K562 (cell line): ENCODE measurements at regions not wholly inside any gene's neighbourhood (a gene's known extent, or its start where the extent isn't known, plus 50 kb on each side); places are given as distances from the start of the nearest gene placed in this dataset.

Source experiments
- EZH2 ChIP-seq: IDR thresholded peaks from 2 replicates; pipeline ENCODE4 v1.6.1; 2012; ENCODE audit warnings: low read depth, mild to moderate bottlenecking, inconsistent platforms, low read length, borderline replicate concordance
- GABPA ChIP-seq: fragments of 200-800 bp; sonication (Bioruptor generic); conservative IDR thresholded peaks from 2 replicates; pipeline ENCODE4 v1.6.1; 2016; ENCODE audit warnings: low read depth, missing genetic modification characterization, missing compliant biosample characterization
- JUNB ChIP-seq: fragments of 450-650 bp; formaldehyde crosslinking; conservative IDR thresholded peaks from 2 replicates; pipeline ENCODE4 v1.4.0; 2020; ENCODE audit warnings: mild to moderate bottlenecking
- MYC ChIP-seq, 2 experiments: fragments of 250-450 bp in 1 of 2; sonication (Bioruptor Pico) in 1 of 2; IDR thresholded peaks; 2 replicates each; pipeline versions ENCODE4 v1.5.1 to v1.6.1; 2012 to 2021; ENCODE audit warnings: low read depth in 2 of 2, borderline replicate concordance in 1 of 2, improper control_type of control experiment in 1 of 2, low read length in 1 of 2, mild to moderate bottlenecking in 1 of 2, moderate library complexity in 1 of 2
- TF ChIP-seq, protein P1 (sequence below): sonication (generic); formaldehyde crosslinking; IDR thresholded peaks from 2 replicates; pipeline ENCODE4 v1.8.1; 2023; ENCODE audit warnings: mild to moderate bottlenecking, missing genetic modification reagents
- TF ChIP-seq, protein P2 (sequence below): sonication (generic); formaldehyde crosslinking; IDR thresholded peaks from 2 replicates; pipeline ENCODE4 v1.8.1; 2022; ENCODE audit warnings: missing genetic modification reagents
- TF ChIP-seq, protein P3 (sequence below): sonication (generic); formaldehyde crosslinking; IDR thresholded peaks from 2 replicates; pipeline ENCODE4 v1.9.0; 2022; ENCODE audit warnings: mild to moderate bottlenecking, missing genetic modification reagents

DNA sequence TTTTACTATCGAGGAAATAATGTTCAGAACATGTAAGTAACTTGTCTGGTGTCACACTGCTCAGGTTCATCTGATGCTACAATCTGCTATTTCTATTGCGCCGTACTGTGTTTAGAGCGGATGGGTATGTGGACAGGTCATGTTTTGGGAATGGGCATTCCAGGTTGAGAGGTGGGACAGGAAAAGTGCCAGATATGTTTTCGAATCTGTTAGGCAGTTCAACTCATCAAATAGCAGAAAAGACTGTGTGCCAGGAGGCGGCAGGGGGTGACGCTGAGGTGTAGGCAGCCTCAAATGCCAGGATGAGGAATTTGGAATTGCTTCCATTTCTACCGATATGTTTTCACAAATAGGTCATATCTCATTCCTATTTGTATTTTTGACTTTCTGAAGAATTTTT, 123.8 kb downstream of the HRH4 start:
- TF ChIP-seq, protein P1, sequence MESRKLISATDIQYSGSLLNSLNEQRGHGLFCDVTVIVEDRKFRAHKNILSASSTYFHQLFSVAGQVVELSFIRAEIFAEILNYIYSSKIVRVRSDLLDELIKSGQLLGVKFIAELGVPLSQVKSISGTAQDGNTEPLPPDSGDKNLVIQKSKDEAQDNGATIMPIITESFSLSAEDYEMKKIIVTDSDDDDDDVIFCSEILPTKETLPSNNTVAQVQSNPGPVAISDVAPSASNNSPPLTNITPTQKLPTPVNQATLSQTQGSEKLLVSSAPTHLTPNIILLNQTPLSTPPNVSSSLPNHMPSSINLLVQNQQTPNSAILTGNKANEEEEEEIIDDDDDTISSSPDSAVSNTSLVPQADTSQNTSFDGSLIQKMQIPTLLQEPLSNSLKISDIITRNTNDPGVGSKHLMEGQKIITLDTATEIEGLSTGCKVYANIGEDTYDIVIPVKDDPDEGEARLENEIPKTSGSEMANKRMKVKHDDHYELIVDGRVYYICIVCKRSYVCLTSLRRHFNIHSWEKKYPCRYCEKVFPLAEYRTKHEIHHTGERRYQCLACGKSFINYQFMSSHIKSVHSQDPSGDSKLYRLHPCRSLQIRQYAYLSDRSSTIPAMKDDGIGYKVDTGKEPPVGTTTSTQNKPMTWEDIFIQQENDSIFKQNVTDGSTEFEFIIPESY: no peak
- TF ChIP-seq, protein P2, sequence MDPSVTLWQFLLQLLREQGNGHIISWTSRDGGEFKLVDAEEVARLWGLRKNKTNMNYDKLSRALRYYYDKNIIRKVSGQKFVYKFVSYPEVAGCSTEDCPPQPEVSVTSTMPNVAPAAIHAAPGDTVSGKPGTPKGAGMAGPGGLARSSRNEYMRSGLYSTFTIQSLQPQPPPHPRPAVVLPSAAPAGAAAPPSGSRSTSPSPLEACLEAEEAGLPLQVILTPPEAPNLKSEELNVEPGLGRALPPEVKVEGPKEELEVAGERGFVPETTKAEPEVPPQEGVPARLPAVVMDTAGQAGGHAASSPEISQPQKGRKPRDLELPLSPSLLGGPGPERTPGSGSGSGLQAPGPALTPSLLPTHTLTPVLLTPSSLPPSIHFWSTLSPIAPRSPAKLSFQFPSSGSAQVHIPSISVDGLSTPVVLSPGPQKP: no peak
- no peak for TF ChIP-seq GABPA (tag)
- TF ChIP-seq JUNB (CRISPR knock-in tag): no peak
- TF ChIP-seq EZH2: no peak
- TF ChIP-seq, protein P3, sequence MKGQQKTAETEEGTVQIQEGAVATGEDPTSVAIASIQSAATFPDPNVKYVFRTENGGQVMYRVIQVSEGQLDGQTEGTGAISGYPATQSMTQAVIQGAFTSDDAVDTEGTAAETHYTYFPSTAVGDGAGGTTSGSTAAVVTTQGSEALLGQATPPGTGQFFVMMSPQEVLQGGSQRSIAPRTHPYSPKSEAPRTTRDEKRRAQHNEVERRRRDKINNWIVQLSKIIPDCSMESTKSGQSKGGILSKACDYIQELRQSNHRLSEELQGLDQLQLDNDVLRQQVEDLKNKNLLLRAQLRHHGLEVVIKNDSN: no peak
- no peak for TF ChIP-seq MYC (IDR thresholded peaks at IDR 0.05; ENCODE audit: low read depth, low read length)
- no peak for TF ChIP-seq MYC (CRISPR knock-in tag; IDR thresholded peaks at IDR 0.05; ENCODE audit: borderline replicate concordance, low read depth)
